Panc1 (cell line): ENCODE measurements at regions not wholly inside any gene's neighbourhood (a gene's known extent, or its start where the extent isn't known, plus 50 kb on each side); places are given as distances from the start of the nearest gene placed in this dataset.

Experiments
- TCF7L2 ChIP-seq: IDR thresholded peaks from 2 replicates; pipeline ENCODE4 v1.6.1; 2011; ENCODE audit warnings: mild to moderate bottlenecking, low read depth, low read length, inconsistent platforms
- TF ChIP-seq, protein P1 (sequence below): fragments of 450-650 bp; IDR thresholded peaks from 2 replicates; pipeline ENCODE4 v1.5.1; 2017; ENCODE audit warnings: mild to moderate bottlenecking

GRCh38 chr6:67073938-67074337 is 1366.9 kb upstream of the EYS start:
- TF ChIP-seq, protein P1, sequence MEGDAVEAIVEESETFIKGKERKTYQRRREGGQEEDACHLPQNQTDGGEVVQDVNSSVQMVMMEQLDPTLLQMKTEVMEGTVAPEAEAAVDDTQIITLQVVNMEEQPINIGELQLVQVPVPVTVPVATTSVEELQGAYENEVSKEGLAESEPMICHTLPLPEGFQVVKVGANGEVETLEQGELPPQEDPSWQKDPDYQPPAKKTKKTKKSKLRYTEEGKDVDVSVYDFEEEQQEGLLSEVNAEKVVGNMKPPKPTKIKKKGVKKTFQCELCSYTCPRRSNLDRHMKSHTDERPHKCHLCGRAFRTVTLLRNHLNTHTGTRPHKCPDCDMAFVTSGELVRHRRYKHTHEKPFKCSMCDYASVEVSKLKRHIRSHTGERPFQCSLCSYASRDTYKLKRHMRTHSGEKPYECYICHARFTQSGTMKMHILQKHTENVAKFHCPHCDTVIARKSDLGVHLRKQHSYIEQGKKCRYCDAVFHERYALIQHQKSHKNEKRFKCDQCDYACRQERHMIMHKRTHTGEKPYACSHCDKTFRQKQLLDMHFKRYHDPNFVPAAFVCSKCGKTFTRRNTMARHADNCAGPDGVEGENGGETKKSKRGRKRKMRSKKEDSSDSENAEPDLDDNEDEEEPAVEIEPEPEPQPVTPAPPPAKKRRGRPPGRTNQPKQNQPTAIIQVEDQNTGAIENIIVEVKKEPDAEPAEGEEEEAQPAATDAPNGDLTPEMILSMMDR: no peak
- no peak for TF ChIP-seq TCF7L2
